CD4-positive, alpha-beta T cell (primary cell): ENCODE measurements at regions not wholly inside any gene's neighbourhood (a gene's known extent, or its start where the extent isn't known, plus 50 kb on each side); places are given as distances from the start of the nearest gene placed in this dataset.
"Not testable (repeated sequence)": the region's sequence is repeated elsewhere in the genome, so short reads cannot be mapped to it uniquely, and the experiment has no call there.

ENCODE experiments used
- ATAC-seq: fragments of 200-7000 bp; cut with Tn5 transposase; one replicate; pipeline ENCODE4 v1.10.0; 2022; ENCODE audit warnings: mild to moderate bottlenecking; ENCODE audit not compliant: poor library complexity
- CTCF ChIA-PET: fragments of 350-600 bp; sonication (Branson Sonifier 250); formaldehyde crosslinking; loops from one replicate; lab custom pipeline; 2021; ENCODE audit warnings: antibody characterized with exemption, inconsistent platforms; lab: Charles Lee
- POLR2A ChIA-PET: fragments of 350-600 bp; sonication (Branson Sonifier 250); formaldehyde crosslinking; loops from one replicate; lab custom pipeline; 2021; ENCODE audit warnings: antibody characterized with exemption, inconsistent platforms; lab: Charles Lee
- DNase-seq, 14 experiments: peaks; one replicate each; pipeline ENCODE4 v3.0.0-alpha.2; 2013 to 2020; ENCODE audit warnings: mixed read lengths in 2 of 14
- H3K27ac ChIP-seq, 2 donors: one replicate each; pipeline versions ENCODE4 v1.5.1 to v1.7.0; 2013; ENCODE audit warnings: low read length in 2 of 2, low read depth in 1 of 2, mild to moderate bottlenecking in 1 of 2
- H3K27me3 ChIP-seq, 2 experiments: 1 replicate in 1 of 2; 2 replicates in 1 of 2; pipeline versions ENCODE4 v1.6.1 to v1.7.0; 2013; ENCODE audit warnings: low read length in 2 of 2, control low read depth in 1 of 2, mild to moderate bottlenecking in 1 of 2, moderate library complexity in 1 of 2; ENCODE audit not compliant: insufficient read depth in 2 of 2, control insufficient read depth in 1 of 2
- H3K36me3 ChIP-seq: one replicate; pipeline ENCODE4 v1.6.1; 2013; ENCODE audit warnings: low read length, control low read depth; ENCODE audit not compliant: insufficient read depth
- H3K4me1 ChIP-seq: one replicate; pipeline ENCODE4 v1.6.1; 2013; ENCODE audit warnings: low read length, control low read depth; ENCODE audit not compliant: insufficient read depth
- H3K4me3 ChIP-seq: one replicate; pipeline ENCODE4 v1.5.1; 2013; ENCODE audit warnings: mild to moderate bottlenecking, low read length, moderate library complexity
- H3K9me3 ChIP-seq, 2 experiments: 1 replicate in 1 of 2; 2 replicates in 1 of 2; pipeline versions ENCODE4 v1.6.1 to v1.7.0; 2013; ENCODE audit warnings: low read length in 2 of 2, mild to moderate bottlenecking in 2 of 2, control low read depth in 1 of 2, moderate library complexity in 1 of 2; ENCODE audit not compliant: control insufficient read depth in 1 of 2, insufficient read depth in 1 of 2
- H3K27ac Mint-ChIP-seq: one replicate; pipeline ENCODE4 v1.8.0; 2020; ENCODE audit warnings: mixed read lengths
- H3K27me3 Mint-ChIP-seq: one replicate; pipeline ENCODE4 v1.8.0; 2021; ENCODE audit warnings: mixed read lengths
- H3K36me3 Mint-ChIP-seq: one replicate; pipeline ENCODE4 v1.8.0; 2021; ENCODE audit warnings: low read depth, mixed read lengths
- H3K4me1 Mint-ChIP-seq: one replicate; pipeline ENCODE4 v1.8.0; 2021; ENCODE audit warnings: low read depth, mixed read lengths
- H3K4me3 Mint-ChIP-seq: one replicate; pipeline ENCODE4 v1.8.0; 2020; ENCODE audit warnings: mild to moderate bottlenecking, mixed read lengths
- H3K9me3 Mint-ChIP-seq: one replicate; pipeline ENCODE4 v1.8.0; 2020; ENCODE audit warnings: mixed read lengths
- intact Hi-C, 2 experiments: fragments of 100-400 bp; cut with DNase I in 1 of 2; cut with micrococcal nuclease in 1 of 2; formaldehyde crosslinking; loops; one replicate each; pipeline versions ENCODE4 v1.15.1 to v1.9.0; 2023 to 2025; cut with DNase I, micrococcal nuclease
- TF ChIP-seq, protein P1 (sequence below): fragments of 200-600 bp; IDR thresholded peaks from one replicate; pipeline ENCODE4 v1.8.0; 2022; ENCODE audit warnings: antibody characterized with exemption, mild to moderate bottlenecking

GRCh38 chr4:42310358-42310757 is 86.9 kb upstream of the SHISA3 start:
- DNase-seq: no peak
- no peak for ATAC-seq
- Mint-ChIP-seq H3K4me3 (no peak overlapping the region), H3K36me3 (no peaks in the 10 kb centered on the region), H3K9me3 (no peaks in the 10 kb centered on the region), H3K4me1 (no peaks in the 10 kb centered on the region), H3K27ac (no peak overlapping the region), H3K27me3 (peaks cover 24% of the 10 kb centered on the region)
- CTCF ChIA-PET: no interaction called here
- Histone ChIP-seq H3K27ac (no peak overlapping the region), H3K36me3 (no peaks in the 10 kb centered on the region), H3K4me3 (no peak overlapping the region), H3K4me1 (no peaks in the 10 kb centered on the region), H3K9me3 (peaks cover 0 to 8% of the 10 kb centered on the region in 2 experiments), H3K27me3 (peaks cover 0 to 4% of the 10 kb centered on the region in 2 experiments)
- POLR2A ChIA-PET: no interaction called here
- TF ChIP-seq, protein P1, sequence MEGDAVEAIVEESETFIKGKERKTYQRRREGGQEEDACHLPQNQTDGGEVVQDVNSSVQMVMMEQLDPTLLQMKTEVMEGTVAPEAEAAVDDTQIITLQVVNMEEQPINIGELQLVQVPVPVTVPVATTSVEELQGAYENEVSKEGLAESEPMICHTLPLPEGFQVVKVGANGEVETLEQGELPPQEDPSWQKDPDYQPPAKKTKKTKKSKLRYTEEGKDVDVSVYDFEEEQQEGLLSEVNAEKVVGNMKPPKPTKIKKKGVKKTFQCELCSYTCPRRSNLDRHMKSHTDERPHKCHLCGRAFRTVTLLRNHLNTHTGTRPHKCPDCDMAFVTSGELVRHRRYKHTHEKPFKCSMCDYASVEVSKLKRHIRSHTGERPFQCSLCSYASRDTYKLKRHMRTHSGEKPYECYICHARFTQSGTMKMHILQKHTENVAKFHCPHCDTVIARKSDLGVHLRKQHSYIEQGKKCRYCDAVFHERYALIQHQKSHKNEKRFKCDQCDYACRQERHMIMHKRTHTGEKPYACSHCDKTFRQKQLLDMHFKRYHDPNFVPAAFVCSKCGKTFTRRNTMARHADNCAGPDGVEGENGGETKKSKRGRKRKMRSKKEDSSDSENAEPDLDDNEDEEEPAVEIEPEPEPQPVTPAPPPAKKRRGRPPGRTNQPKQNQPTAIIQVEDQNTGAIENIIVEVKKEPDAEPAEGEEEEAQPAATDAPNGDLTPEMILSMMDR: no peak
- intact Hi-C loops: no loop called here

DNA sequence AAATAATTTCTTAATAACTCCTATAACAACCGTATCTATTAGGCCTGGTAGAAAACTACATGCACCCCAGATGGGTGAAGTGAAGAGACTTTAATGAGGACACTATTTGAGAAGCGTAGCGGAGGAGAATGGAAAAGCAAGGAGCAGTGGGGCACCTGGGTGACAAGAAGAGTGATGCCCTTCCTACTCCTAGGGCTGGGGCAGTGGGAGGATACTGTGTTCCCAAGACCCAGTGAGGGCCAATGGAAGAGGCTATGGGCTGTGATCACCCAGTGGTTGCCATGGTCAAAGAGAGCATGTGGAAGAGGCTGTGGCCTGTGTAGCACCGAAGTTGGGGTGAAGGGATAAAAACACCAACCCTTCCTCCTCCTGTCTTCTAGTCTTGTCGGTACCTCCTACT is 86.5 kb upstream of the SHISA3 start:
- DNase-seq (no peak), ATAC-seq (no peak)
- no peaks in the 10 kb centered on the region for H3K9me3 Mint-ChIP-seq
- Histone ChIP-seq H3K4me3 (no peak overlapping the region), H3K27me3 (peaks cover 0 to 3% of the 10 kb centered on the region in 2 experiments), H3K27ac (no peak overlapping the region), H3K4me1 (no peaks in the 10 kb centered on the region), H3K36me3 (no peaks in the 10 kb centered on the region), H3K9me3 (peaks cover 0 to 10% of the 10 kb centered on the region in 2 experiments)
- H3K27ac Mint-ChIP-seq: no peak overlapping the region
- CTCF ChIA-PET: no interaction called here
- TF ChIP-seq, protein P1: no peak
- intact Hi-C loops: no loop called here
- H3K4me3 Mint-ChIP-seq: no peak overlapping the region
- H3K4me1 Mint-ChIP-seq: no peaks in the 10 kb centered on the region
- H3K36me3 Mint-ChIP-seq: no peaks in the 10 kb centered on the region
- H3K27me3 Mint-ChIP-seq: peaks cover 24% of the 10 kb centered on the region
- POLR2A ChIA-PET: no interaction called here

DNA sequence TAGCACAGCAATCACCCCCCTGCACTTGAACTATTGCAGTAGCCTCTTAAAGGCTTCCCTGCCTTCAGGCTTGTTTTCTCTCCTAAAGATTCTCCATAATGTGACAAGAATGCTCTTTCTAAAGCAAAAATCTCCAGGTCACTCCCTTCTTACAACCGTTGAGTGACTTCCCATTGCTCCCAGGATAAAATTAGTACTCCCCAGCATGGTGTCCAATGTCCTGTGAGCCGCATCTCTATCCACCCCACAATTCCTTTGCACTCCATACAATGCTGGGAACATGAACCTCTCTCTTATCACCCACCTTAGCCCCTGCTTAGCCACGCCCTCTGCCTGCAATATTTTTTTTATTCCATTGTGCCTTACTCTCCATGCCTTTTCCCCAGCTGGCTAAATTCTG is 85.7 kb upstream of the SHISA3 start:
- Mint-ChIP-seq H3K4me1 (no peaks in the 10 kb centered on the region), H3K9me3 (no peaks in the 10 kb centered on the region), H3K4me3 (no peak overlapping the region), H3K27me3 (peaks cover 31% of the 10 kb centered on the region), H3K27ac (no peak overlapping the region), H3K36me3 (no peaks in the 10 kb centered on the region)
- Histone ChIP-seq H3K36me3 (no peaks in the 10 kb centered on the region), H3K27ac (no peak overlapping the region), H3K27me3 (peaks cover 0 to 3% of the 10 kb centered on the region in 2 experiments), H3K4me3 (no peak overlapping the region), H3K4me1 (no peaks in the 10 kb centered on the region), H3K9me3 (peaks cover 0 to 10% of the 10 kb centered on the region in 2 experiments)
- TF ChIP-seq, protein P1: no peak
- ATAC-seq: no peak
- ChIA-PET CTCF (no interaction called here), POLR2A (no interaction called here)
- intact Hi-C loops: no loop called here
- no peak for DNase-seq

- H3K36me3 ChIP-seq, H3K9me3 Mint-ChIP-seq, intact Hi-C loops, H3K27ac ChIP-seq, H3K4me1 Mint-ChIP-seq, H3K27ac Mint-ChIP-seq, H3K36me3 Mint-ChIP-seq, CTCF ChIA-PET, H3K4me3 ChIP-seq, H3K9me3 ChIP-seq, H3K4me3 Mint-ChIP-seq, POLR2A ChIA-PET, ATAC-seq, H3K4me1 ChIP-seq, DNase-seq, H3K27me3 ChIP-seq: not testable (repeated sequence)
- peaks cover 38% of the 10 kb centered on the region for H3K27me3 Mint-ChIP-seq
Measured at GRCh38 chr4:42313420-42313819, 83.9 kb upstream of the SHISA3 start.
